MCF 10A (cell line): ENCODE measurements at regions not wholly inside any gene's neighbourhood (a gene's known extent, or its start where the extent isn't known, plus 50 kb on each side); places are given as distances from the start of the nearest gene placed in this dataset.

Experiments used
- BruUV-seq: library from RNA; stranded (reverse); fragments of 400-500 nt; replicated peaks from 2 replicates; lab custom pipeline; 2021; lab: Mats Ljungman, UMichigan
- CTCF ChIA-PET: fragments of 300-600 bp; sonication (Branson Sonifier 250); formaldehyde crosslinking; extraction: SDS; loops from one replicate; lab custom pipeline; 2021; ENCODE audit warnings: antibody characterized with exemption, inconsistent platforms; lab: Yijun Ruan, JAX
- POLR2A ChIA-PET: fragments of 300-600, 350-650 bp; sonication (Branson Sonifier 250); formaldehyde crosslinking; extraction: SDS; loops from one replicate; lab custom pipeline; 2020; ENCODE audit warnings: antibody characterized with exemption, inconsistent platforms; lab: Yijun Ruan, JAX
- DNase-seq: peaks from one replicate; pipeline ENCODE4 v3.0.0-alpha.2; 2018; ENCODE audit not compliant: unreplicated experiment
- H3K27ac Mint-ChIP-seq: one replicate; pipeline ENCODE4 v1.8.0; 2022; ENCODE audit warnings: mild to moderate bottlenecking, low read depth, mixed read lengths; ENCODE audit not compliant: unreplicated experiment
- H3K27me3 Mint-ChIP-seq: one replicate; pipeline ENCODE4 v1.8.0; 2022; ENCODE audit warnings: mixed read lengths; ENCODE audit not compliant: insufficient read depth, unreplicated experiment
- H3K36me3 Mint-ChIP-seq: one replicate; pipeline ENCODE4 v1.8.0; 2022; ENCODE audit warnings: mild to moderate bottlenecking, moderate library complexity, mixed read lengths; ENCODE audit not compliant: insufficient read depth, unreplicated experiment
- H3K4me1 Mint-ChIP-seq: one replicate; pipeline ENCODE4 v1.8.0; 2022; ENCODE audit warnings: mixed read lengths; ENCODE audit not compliant: insufficient read depth, unreplicated experiment
- H3K4me3 Mint-ChIP-seq: one replicate; pipeline ENCODE4 v1.8.0; 2022; ENCODE audit warnings: mild to moderate bottlenecking, moderate library complexity, mixed read lengths; ENCODE audit not compliant: unreplicated experiment
- H3K9me3 Mint-ChIP-seq: one replicate; pipeline ENCODE4 v1.8.0; 2022; ENCODE audit warnings: mixed read lengths; ENCODE audit not compliant: unreplicated experiment
- CTCF ChIP-seq: fragments of 200-600 bp; IDR thresholded peaks from one replicate; pipeline ENCODE4 v1.8.0; 2022; ENCODE audit warnings: antibody characterized with exemption, mild to moderate bottlenecking; ENCODE audit not compliant: unreplicated experiment
- intact Hi-C: fragments of 100-400 bp; cut with micrococcal nuclease; formaldehyde crosslinking; loops from 2 replicates; pipeline ENCODE4 v1.14.1; 2022

- TF ChIP-seq CTCF: no peak
- Mint-ChIP-seq H3K9me3 (no peaks in the 10 kb centered on the region), H3K36me3 (no peaks in the 10 kb centered on the region), H3K27me3 (peaks cover 16% of the 10 kb centered on the region), H3K4me3 (no peak overlapping the region), H3K4me1 (no peaks in the 10 kb centered on the region), H3K27ac (no peak overlapping the region)
- intact Hi-C loops: no loop called here
- no peak for DNase-seq
- BruUV-seq: no TSS peak
- ChIA-PET POLR2A (interaction anchor here (0.6 to 0.7 kb wide), 3 partner anchors 22 to 35 kb away, joined by 3 to 4 read pairs (median 3); no protein-coding TSS in a partner anchor), CTCF (no interaction called here)
These were observed 466.1 kb upstream of the LINC00305 start for GRCh38 chr18:64615021-64615420.

GRCh38 chr18:64614446-64614845 is 465.6 kb upstream of the LINC00305 start:
- CTCF ChIA-PET: interaction anchor here (0.5 kb wide), 1 partner anchor 467 kb away, joined by 3 read pairs; no protein-coding TSS in a partner anchor
- H3K27me3 Mint-ChIP-seq: peaks cover 16% of the 10 kb centered on the region
- no peaks in the 10 kb centered on the region for H3K36me3 Mint-ChIP-seq
- BruUV-seq: no TSS peak
- no peak for TF ChIP-seq CTCF
- intact Hi-C loops: no loop called here
- POLR2A ChIA-PET: interaction anchor here (0.6 to 0.7 kb wide), 3 partner anchors 22 to 36 kb away, joined by 3 to 4 read pairs (median 3); no protein-coding TSS in a partner anchor
- DNase-seq: no peak
- H3K4me3 Mint-ChIP-seq: no peak overlapping the region
- H3K27ac Mint-ChIP-seq: no peak overlapping the region
- no peaks in the 10 kb centered on the region for H3K9me3 Mint-ChIP-seq
- H3K4me1 Mint-ChIP-seq: no peaks in the 10 kb centered on the region

GRCh38 chr18:64592246-64592645 is 443.4 kb upstream of the LINC00305 start:
- ChIA-PET POLR2A (interaction anchor here (0.6 kb wide), 1 partner anchor 1459 kb away, joined by 3 read pairs; no protein-coding TSS in a partner anchor), CTCF (interaction anchor here (0.5 kb wide), 1 partner anchor 689 kb away, joined by 3 read pairs; no protein-coding TSS in a partner anchor)
- no peak overlapping the region for H3K4me3 Mint-ChIP-seq
- H3K4me1 Mint-ChIP-seq: no peaks in the 10 kb centered on the region
- no peaks in the 10 kb centered on the region for H3K9me3 Mint-ChIP-seq
- no peak for TF ChIP-seq CTCF
- H3K27ac Mint-ChIP-seq: no peak overlapping the region
- intact Hi-C loops: no loop called here
- H3K36me3 Mint-ChIP-seq: no peaks in the 10 kb centered on the region
- no TSS peak for BruUV-seq
- H3K27me3 Mint-ChIP-seq: peaks cover 21% of the 10 kb centered on the region
- no peak for DNase-seq

- BruUV-seq: no TSS peak
- no peak for DNase-seq
- no peaks in the 10 kb centered on the region for H3K9me3 Mint-ChIP-seq
- no peak for TF ChIP-seq CTCF
- ChIA-PET CTCF (no interaction called here), POLR2A (no interaction called here)
- H3K27ac Mint-ChIP-seq: no peak overlapping the region
- H3K4me3 Mint-ChIP-seq: no peak overlapping the region
- peaks cover 21% of the 10 kb centered on the region for H3K27me3 Mint-ChIP-seq
- intact Hi-C loops: no loop called here
- H3K36me3 Mint-ChIP-seq: no peaks in the 10 kb centered on the region
- no peaks in the 10 kb centered on the region for H3K4me1 Mint-ChIP-seq
These were observed 440.1 kb upstream of the LINC00305 start for GRCh38 chr18:64589000-64589399.
